Esophagus muscularis mucosa (tissue), 4 donors: ENCODE measurements at regions not wholly inside any gene's neighbourhood (a gene's known extent, or its start where the extent isn't known, plus 50 kb on each side); places are given as distances from the start of the nearest gene placed in this dataset.
A peak's percentile ranks its signal among the peaks of the same experiment; 100 is the strongest.

ENCODE experiments used
- DNase-seq: peaks from one replicate; pipeline ENCODE4 v3.0.0-alpha.2; 2017; ENCODE audit errors: extremely low spot score
- H3K27ac ChIP-seq, 4 donors: fragments of 200-600 bp; sonication (generic); replicated peaks in 1 of 4; 1 replicate in 3 of 4; 2 replicates in 1 of 4; pipeline ENCODE4 v1.5.1; 2016 to 2019; ENCODE audit warnings: mild to moderate bottlenecking in 1 of 4
- H3K27me3 ChIP-seq, 4 donors: fragments of 200-600 bp; sonication (generic); one replicate each; pipeline versions ENCODE4 v1.5.1 to v1.6.0; 2016 to 2019
- H3K36me3 ChIP-seq, 4 donors: fragments of 200-600 bp; sonication (generic); one replicate each; pipeline ENCODE4 v1.5.1; 2016 to 2019
- H3K4me1 ChIP-seq, 4 donors: fragments of 200-600 bp; sonication (generic); one replicate each; pipeline ENCODE4 v1.5.1; 2016 to 2019
- H3K4me3 ChIP-seq, 4 donors: fragments of 200-600 bp; sonication (generic); 1 replicate in 2 of 4; 2 replicates in 2 of 4; pipeline ENCODE4 v1.5.1; 2016 to 2019; ENCODE audit warnings: mild to moderate bottlenecking in 4 of 4, moderate library complexity in 1 of 4
- H3K9me3 ChIP-seq, 4 donors: fragments of 200-600 bp; sonication (generic); 1 replicate in 3 of 4; 2 replicates in 1 of 4; pipeline ENCODE4 v1.5.1; 2016 to 2019
- CTCF ChIP-seq, 3 experiments: fragments of 200-600 bp in 2 of 3; fragments of 450-650 bp in 1 of 3; sonication (generic) in 2 of 3; IDR thresholded peaks; one replicate each; pipeline ENCODE4 v1.5.1; 2017 to 2019; ENCODE audit warnings: antibody characterized with exemption in 3 of 3, mild to moderate bottlenecking in 2 of 3, moderate library complexity in 1 of 3
- EP300 ChIP-seq: sonication (generic); formaldehyde crosslinking; IDR thresholded peaks from one replicate; pipeline ENCODE4 v1.6.1; 2017; ENCODE audit warnings: antibody characterized with exemption
- POLR2A ChIP-seq: fragments of 450-650 bp; IDR thresholded peaks from one replicate; pipeline ENCODE4 v1.6.1; 2017; ENCODE audit warnings: antibody characterized with exemption, moderate library complexity, mild to moderate bottlenecking, low read depth
- POLR2AphosphoS5 ChIP-seq, 2 donors: sonication (generic); formaldehyde crosslinking; IDR thresholded peaks; one replicate each; pipeline ENCODE4 v1.6.1; 2017; ENCODE audit warnings: antibody characterized with exemption in 2 of 2
- WGBS: methylation state at CpG from one replicate; pipeline ENCODE4 v1.1.5; 2018; 5-methylcytosine and 5-hydroxymethylcytosine counted together
- intact Hi-C: fragments of 100-400 bp; cut with DNase I; formaldehyde crosslinking; loops from one replicate; pipeline ENCODE4 v1.15.1; 2023

- intact Hi-C loops, result no loop called here
- Histone ChIP-seq H3K4me1 (peaks cover 0 to 15% (median 12%) of the 10 kb centered on the region in 4 donors), H3K27me3 (no peaks in the 10 kb centered on the region), H3K27ac (no peak overlapping the region), H3K9me3 (no peaks in the 10 kb centered on the region), H3K36me3 (no peaks in the 10 kb centered on the region), H3K4me3 (no peak overlapping the region)
- 74% methylated on average over 1 of the region's 1 CpG for WGBS
- TF ChIP-seq POLR2AphosphoS5 (IDR thresholded peaks at IDR 0.05) (no peak), EP300 (no peak), CTCF (IDR thresholded peaks at IDR 0.05) (no peak), POLR2A (no peak)
- DNase-seq, result no peak
Observed at GRCh38 chr4:19707876-19708275, 543.8 kb upstream of the SLIT2 start.

GRCh38 chr4:19703391-19703790 is 548.3 kb upstream of the SLIT2 start:
- Histone ChIP-seq H3K4me1 (peaks cover 0 to 7% (median 6%) of the 10 kb centered on the region in 4 donors), H3K27ac (no peak overlapping the region), H3K27me3 (no peaks in the 10 kb centered on the region), H3K4me3 (no peak overlapping the region), H3K36me3 (no peaks in the 10 kb centered on the region), H3K9me3 (no peaks in the 10 kb centered on the region)
- DNase-seq, result no peak
- 96% methylated on average over 4 of the region's 4 CpGs for WGBS
- intact Hi-C loops, result no loop called here
- no peak for TF ChIP-seq POLR2A
- no peak for TF ChIP-seq POLR2AphosphoS5 (IDR thresholded peaks at IDR 0.05)

GRCh38 chr4:19700992-19701391 is 550.7 kb upstream of the SLIT2 start:
- no peak for TF ChIP-seq POLR2A
- H3K4me3 ChIP-seq, result no peak overlapping the region

GRCh38 chr4:19698961-19699360 is 552.7 kb upstream of the SLIT2 start:
- H3K4me3 ChIP-seq, result no peak overlapping the region
- intact Hi-C loops, result no loop called here
- no peak for DNase-seq
- no peaks in the 10 kb centered on the region for H3K9me3 ChIP-seq
- no peaks in the 10 kb centered on the region for H3K36me3 ChIP-seq
- H3K4me1 ChIP-seq, result peaks cover 0 to 14% (median 8%) of the 10 kb centered on the region in 4 donors
- 94% methylated on average over 1 of the region's 1 CpG for WGBS
- H3K27ac ChIP-seq, result no peak overlapping the region
- H3K27me3 ChIP-seq, result no peaks in the 10 kb centered on the region
- TF ChIP-seq POLR2A (no peak), CTCF (IDR thresholded peaks at IDR 0.05) (no peak), EP300 (no peak), POLR2AphosphoS5 (IDR thresholded peaks at IDR 0.05) (no peak)

More at GRCh38 chr4:19700992-19701391, 550.7 kb upstream of the SLIT2 start:
- Histone ChIP-seq H3K4me1 (peaks cover 0 to 7% (median 3%) of the 10 kb centered on the region in 4 donors), H3K36me3 (no peaks in the 10 kb centered on the region), H3K27ac (no peak overlapping the region), H3K9me3 (no peaks in the 10 kb centered on the region), H3K27me3 (no peaks in the 10 kb centered on the region)
- intact Hi-C loops, result no loop called here
- WGBS, result 20% methylated on average over 2 of the region's 2 CpGs
- DNase-seq, result no peak

- Histone ChIP-seq H3K27me3 (no peaks in the 10 kb centered on the region), H3K27ac (peak overlapping the region in 1 of 4 donors; percentile 28), H3K4me3 (no peak overlapping the region), H3K4me1 (peaks cover 0 to 21% (median 14%) of the 10 kb centered on the region in 4 donors), H3K9me3 (no peaks in the 10 kb centered on the region), H3K36me3 (no peaks in the 10 kb centered on the region)
- TF ChIP-seq POLR2A (no peak), CTCF (IDR thresholded peaks at IDR 0.05) (no peak), EP300 (no peak), POLR2AphosphoS5 (IDR thresholded peaks at IDR 0.05) (no peak)
- WGBS, result 67% methylated on average over 4 of the region's 4 CpGs
- no peak for DNase-seq
- intact Hi-C loops, result no loop called here
Observed at GRCh38 chr4:19694812-19695211, 556.9 kb upstream of the SLIT2 start.

GRCh38 chr4:19693936-19694570 is 557.7 kb upstream of the SLIT2 start:
- H3K4me1 ChIP-seq, result peaks cover 0 to 21% (median 16%) of the 10 kb centered on the region in 4 donors
- intact Hi-C loops, result no loop called here
- TF ChIP-seq POLR2AphosphoS5 (IDR thresholded peaks at IDR 0.05) (no peak), EP300 (no peak), CTCF (IDR thresholded peaks at IDR 0.05) (no peak), POLR2A (no peak)
- no peaks in the 10 kb centered on the region for H3K27me3 ChIP-seq
- no peaks in the 10 kb centered on the region for H3K36me3 ChIP-seq
- WGBS, result 35% methylated on average over 5 of the region's 5 CpGs
- no peak for DNase-seq
- H3K4me3 ChIP-seq, result no peak overlapping the region
- peak overlapping the region in 1 of 4 donors; percentile 28 for H3K27ac ChIP-seq
- no peaks in the 10 kb centered on the region for H3K9me3 ChIP-seq
